Endodermal cell (in vitro differentiated cells): ENCODE measurements at regions not wholly inside any gene's neighbourhood (a gene's known extent, or its start where the extent isn't known, plus 50 kb on each side); places are given as distances from the start of the nearest gene placed in this dataset. TPM values are rescaled to one million over a fixed set of nuclear protein-coding genes. Genes with fewer than 3 reads are reported as not detected.

Experiments
- DNase-seq: peaks from one replicate; pipeline ENCODE4 v3.0.0-alpha.2; 2017
- H3K27ac ChIP-seq: 2 replicates; pipeline ENCODE4 v1.5.1; 2013; ENCODE audit warnings: mild to moderate bottlenecking, low read depth, low read length, moderate library complexity
- H3K27me3 ChIP-seq: 2 replicates; pipeline ENCODE4 v1.6.1; 2013; ENCODE audit warnings: mild to moderate bottlenecking, low read length, moderate library complexity; ENCODE audit not compliant: insufficient read depth, control insufficient read depth, poor library complexity, severe bottlenecking
- H3K36me3 ChIP-seq: 2 replicates; pipeline ENCODE4 v1.7.0; 2013; ENCODE audit warnings: mild to moderate bottlenecking, low read length, moderate library complexity; ENCODE audit not compliant: control insufficient read depth, insufficient read depth
- H3K4me1 ChIP-seq: one replicate; pipeline ENCODE4 v1.7.0; 2013; ENCODE audit warnings: low read length; ENCODE audit not compliant: control insufficient read depth, insufficient read depth
- H3K4me3 ChIP-seq: 2 replicates; pipeline ENCODE4 v1.5.1; 2013; ENCODE audit warnings: mild to moderate bottlenecking, low read length, moderate library complexity
- H3K9ac ChIP-seq: 2 replicates; pipeline ENCODE4 v1.6.1; 2013; ENCODE audit warnings: mild to moderate bottlenecking, low read length, moderate library complexity; ENCODE audit not compliant: poor library complexity, severe bottlenecking; ENCODE audit errors: extremely low read depth
- H3K9me3 ChIP-seq: 2 replicates; pipeline ENCODE4 v1.6.1; 2013; ENCODE audit warnings: mild to moderate bottlenecking, low read length, moderate library complexity; ENCODE audit not compliant: control insufficient read depth
- H3K27ac Mint-ChIP-seq: 2 replicates; pipeline ENCODE4 v1.8.0; 2020; ENCODE audit warnings: mixed read lengths
- H3K27me3 Mint-ChIP-seq: 2 replicates; pipeline ENCODE4 v1.8.0; 2021; ENCODE audit warnings: mild to moderate bottlenecking, mixed read lengths; ENCODE audit not compliant: insufficient read depth
- H3K36me3 Mint-ChIP-seq: 2 replicates; pipeline ENCODE4 v1.8.0; 2020; ENCODE audit warnings: low read depth, mixed read lengths
- H3K4me1 Mint-ChIP-seq: 2 replicates; pipeline ENCODE4 v1.8.0; 2020; ENCODE audit warnings: mixed read lengths
- H3K4me3 Mint-ChIP-seq: 2 replicates; pipeline ENCODE4 v1.8.0; 2020; ENCODE audit warnings: mild to moderate bottlenecking, moderate library complexity, mixed read lengths
- H3K9me3 Mint-ChIP-seq: 2 replicates; pipeline ENCODE4 v1.8.0; 2020; ENCODE audit warnings: mild to moderate bottlenecking, mixed read lengths
- WGBS, 2 experiments: methylation state at CpG; one replicate each; pipeline versions ENCODE4 v1.1.5 to v1.1.7; 2013; ENCODE audit warnings: missing lambda C conversion rate in 2 of 2, mixed read lengths in 1 of 2; ENCODE audit not compliant: insufficient coverage in 1 of 2, insufficient read length in 1 of 2; 5-methylcytosine and 5-hydroxymethylcytosine counted together
- microRNA-seq: library from miRNA; unstranded; fragments of <30 nt; microRNA quantifications from one replicate; pipeline ENCODE4 v1.2.0, GENCODE V29; 2020; ENCODE audit warnings: borderline microRNAs expressed
- TF ChIP-seq, protein P1 (sequence below): fragments of 200-600 bp; sonication (generic); conservative IDR thresholded peaks from 2 replicates; pipeline ENCODE4 v1.5.0; 2021; ENCODE audit warnings: antibody characterized with exemption, mild to moderate bottlenecking

GRCh38 chr20:25750765-25751696 is 54.4 kb upstream of the ZNF337 start:
- Histone ChIP-seq H3K9me3 (no peaks in the 10 kb centered on the region), H3K4me1 (no peaks in the 10 kb centered on the region), H3K4me3 (no peak overlapping the region), H3K27me3 (no peaks in the 10 kb centered on the region), H3K27ac (no peak overlapping the region), H3K36me3 (no peaks in the 10 kb centered on the region), H3K9ac (no peak overlapping the region)
- no peaks in the 10 kb centered on the region for H3K27me3 Mint-ChIP-seq
- peak; percentile 88 for DNase-seq
- peak overlapping the region; percentile 72 for H3K4me3 Mint-ChIP-seq
- H3K9me3 Mint-ChIP-seq, result no peaks in the 10 kb centered on the region
- H3K36me3 Mint-ChIP-seq, result no peaks in the 10 kb centered on the region
- TF ChIP-seq, protein P1, sequence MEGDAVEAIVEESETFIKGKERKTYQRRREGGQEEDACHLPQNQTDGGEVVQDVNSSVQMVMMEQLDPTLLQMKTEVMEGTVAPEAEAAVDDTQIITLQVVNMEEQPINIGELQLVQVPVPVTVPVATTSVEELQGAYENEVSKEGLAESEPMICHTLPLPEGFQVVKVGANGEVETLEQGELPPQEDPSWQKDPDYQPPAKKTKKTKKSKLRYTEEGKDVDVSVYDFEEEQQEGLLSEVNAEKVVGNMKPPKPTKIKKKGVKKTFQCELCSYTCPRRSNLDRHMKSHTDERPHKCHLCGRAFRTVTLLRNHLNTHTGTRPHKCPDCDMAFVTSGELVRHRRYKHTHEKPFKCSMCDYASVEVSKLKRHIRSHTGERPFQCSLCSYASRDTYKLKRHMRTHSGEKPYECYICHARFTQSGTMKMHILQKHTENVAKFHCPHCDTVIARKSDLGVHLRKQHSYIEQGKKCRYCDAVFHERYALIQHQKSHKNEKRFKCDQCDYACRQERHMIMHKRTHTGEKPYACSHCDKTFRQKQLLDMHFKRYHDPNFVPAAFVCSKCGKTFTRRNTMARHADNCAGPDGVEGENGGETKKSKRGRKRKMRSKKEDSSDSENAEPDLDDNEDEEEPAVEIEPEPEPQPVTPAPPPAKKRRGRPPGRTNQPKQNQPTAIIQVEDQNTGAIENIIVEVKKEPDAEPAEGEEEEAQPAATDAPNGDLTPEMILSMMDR, result no peak
- H3K4me1 Mint-ChIP-seq, result no peaks in the 10 kb centered on the region
- peak overlapping the region; percentile 64 for H3K27ac Mint-ChIP-seq
- 92 to 95% methylated on average over 22 to 36 of the region's 36 CpGs for WGBS, 2 experiments

- Mint-ChIP-seq H3K27ac (peak overlapping the region; percentile 64), H3K4me3 (peak overlapping the region; percentile 72), H3K9me3 (no peaks in the 10 kb centered on the region), H3K27me3 (no peaks in the 10 kb centered on the region), H3K4me1 (peaks cover 2% of the 10 kb centered on the region), H3K36me3 (no peaks in the 10 kb centered on the region)
- H3K27ac ChIP-seq, result no peak overlapping the region
- H3K9ac ChIP-seq, result no peak overlapping the region
- no peaks in the 10 kb centered on the region for H3K36me3 ChIP-seq
- no peaks in the 10 kb centered on the region for H3K9me3 ChIP-seq
- no peak overlapping the region for H3K4me3 ChIP-seq
- 81 to 91% methylated on average over 6 to 9 of the region's 9 CpGs for WGBS, 2 experiments
- TF ChIP-seq, protein P1, result no peak
- peaks cover under 1% of the 10 kb centered on the region for H3K4me1 ChIP-seq
- no peak for DNase-seq
- no peaks in the 10 kb centered on the region for H3K27me3 ChIP-seq
These were observed 53.6 kb upstream of the ZNF337 start for GRCh38 chr20:25750220-25750764.

DNA sequence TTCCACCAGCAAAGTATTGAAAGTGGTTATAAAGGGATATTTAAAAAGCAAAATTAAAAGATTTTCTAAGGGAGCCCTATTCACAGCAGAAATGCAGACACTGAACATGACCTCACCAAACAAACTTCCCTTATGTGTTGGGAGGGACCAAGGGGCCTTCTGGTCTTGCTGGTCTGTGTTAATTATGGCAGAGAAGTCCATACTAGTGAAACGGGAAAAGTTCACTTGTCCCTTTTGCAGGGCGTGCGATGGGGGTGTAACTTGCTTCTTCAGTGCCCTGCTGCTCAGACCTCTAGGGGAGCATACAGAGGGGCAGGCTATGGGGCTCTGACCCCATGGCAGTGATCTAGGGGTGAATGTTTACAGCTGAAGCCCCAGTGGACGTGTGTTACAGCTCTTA is 53.0 kb upstream of the ZNF337 start:
- H3K27ac Mint-ChIP-seq, result no peak overlapping the region
- Histone ChIP-seq H3K36me3 (no peaks in the 10 kb centered on the region), H3K9me3 (no peaks in the 10 kb centered on the region), H3K27me3 (no peaks in the 10 kb centered on the region), H3K27ac (no peak overlapping the region), H3K4me1 (peaks cover 3% of the 10 kb centered on the region), H3K4me3 (no peak overlapping the region), H3K9ac (no peak overlapping the region)
- 94 to 96% methylated on average over 3 to 4 of the region's 4 CpGs for WGBS, 2 experiments
- no peak for DNase-seq
- H3K36me3 Mint-ChIP-seq, result no peaks in the 10 kb centered on the region
- no peaks in the 10 kb centered on the region for H3K9me3 Mint-ChIP-seq
- peaks cover 2% of the 10 kb centered on the region for H3K4me1 Mint-ChIP-seq
- TF ChIP-seq, protein P1, result no peak
- H3K27me3 Mint-ChIP-seq, result no peaks in the 10 kb centered on the region
- H3K4me3 Mint-ChIP-seq, result no peak overlapping the region

Small RNA genes lying in the stretch of these regions (microRNA-seq; reads per million reads assigned to microRNA genes)
- gene MIR663A, result not detected
